CD14-positive monocyte (primary cell): ENCODE measurements at regions not wholly inside any gene's neighbourhood (a gene's known extent, or its start where the extent isn't known, plus 50 kb on each side); places are given as distances from the start of the nearest gene placed in this dataset.

ENCODE experiments used
- DNase-seq, 3 donors: peaks; one replicate each; pipeline ENCODE4 v3.0.0-alpha.2; 2011 to 2022
- H2AFZ ChIP-seq: 2 replicates; pipeline ENCODE4 v1.6.0; 2012; ENCODE audit warnings: mild to moderate bottlenecking, low read depth, low read length, inconsistent platforms; ENCODE audit not compliant: insufficient read depth, poor library complexity, severe bottlenecking
- H3K27ac ChIP-seq, 2 donors: 1 replicate in 1 of 2; 2 replicates in 1 of 2; pipeline ENCODE4 v1.5.1; 2012 to 2013; ENCODE audit warnings: low read length in 2 of 2, control low read depth in 1 of 2, inconsistent platforms in 1 of 2, low read depth in 1 of 2, mild to moderate bottlenecking in 1 of 2
- H3K27me3 ChIP-seq, 2 donors: one replicate each; pipeline versions ENCODE4 v1.6.0 to v1.6.1; 2011 to 2013; ENCODE audit warnings: low read length in 2 of 2; ENCODE audit not compliant: control insufficient read depth in 2 of 2, insufficient read depth in 2 of 2
- H3K36me3 ChIP-seq, 2 donors: replicated peaks in 1 of 2; 1 replicate in 1 of 2; 2 replicates in 1 of 2; pipeline versions ENCODE4 v1.5.1 to v1.6.1; 2012 to 2013; ENCODE audit warnings: low read length in 2 of 2, control low read depth in 1 of 2, inconsistent platforms in 1 of 2, mild to moderate bottlenecking in 1 of 2; ENCODE audit not compliant: insufficient read depth in 2 of 2, control insufficient read depth in 1 of 2
- H3K4me1 ChIP-seq, 2 donors: 1 replicate in 1 of 2; 2 replicates in 1 of 2; pipeline versions ENCODE4 v1.5.1 to v1.6.1; 2012 to 2013; ENCODE audit warnings: low read length in 2 of 2, control low read depth in 1 of 2, inconsistent platforms in 1 of 2, mild to moderate bottlenecking in 1 of 2, moderate library complexity in 1 of 2; ENCODE audit not compliant: insufficient read depth in 2 of 2, control insufficient read depth in 1 of 2
- H3K4me2 ChIP-seq: replicated peaks from 2 replicates; pipeline ENCODE3; 2012; ENCODE audit warnings: low read length, moderate library complexity, mild to moderate bottlenecking; ENCODE audit not compliant: poor library complexity, severe bottlenecking; ENCODE audit errors: extremely low read depth
- H3K4me3 ChIP-seq, 3 experiments: fragments of 200-600 bp in 1 of 3; sonication (generic) in 1 of 3; replicated peaks in 1 of 3; 1 replicate in 2 of 3; 2 replicates in 1 of 3; pipeline ENCODE4 v1.5.1; 2011 to 2013; ENCODE audit warnings: low read length in 3 of 3, mild to moderate bottlenecking in 3 of 3, control low read depth in 2 of 3, low read depth in 2 of 3, inconsistent platforms in 1 of 3, moderate library complexity in 1 of 3
- H3K79me2 ChIP-seq: 2 replicates; pipeline ENCODE4 v1.6.0; 2012; ENCODE audit warnings: mild to moderate bottlenecking, control low read depth, inconsistent platforms, low read length, moderate library complexity; ENCODE audit not compliant: insufficient read depth
- H3K9ac ChIP-seq: 2 replicates; pipeline ENCODE4 v1.6.0; 2017; ENCODE audit warnings: low read length, mild to moderate bottlenecking; ENCODE audit not compliant: insufficient read depth, poor library complexity, severe bottlenecking
- H3K9me3 ChIP-seq, 2 donors: replicated peaks in 1 of 2; 1 replicate in 1 of 2; 2 replicates in 1 of 2; pipeline versions ENCODE4 v1.5.1 to v1.6.1; 2012 to 2013; ENCODE audit warnings: low read length in 2 of 2, control low read depth in 1 of 2; ENCODE audit not compliant: control insufficient read depth in 1 of 2, insufficient read depth in 1 of 2
- H4K20me1 ChIP-seq: 2 replicates; pipeline ENCODE4 v1.6.0; 2012; ENCODE audit warnings: mild to moderate bottlenecking, low read length, control low read depth, moderate library complexity; ENCODE audit not compliant: insufficient read depth
- H3K27ac Mint-ChIP-seq, 7 donors: one replicate each; pipeline ENCODE4 v1.8.0; 2020; ENCODE audit warnings: mild to moderate bottlenecking in 7 of 7, mixed read lengths in 7 of 7, moderate library complexity in 6 of 7, inconsistent platforms in 2 of 7
- H3K27me3 Mint-ChIP-seq, 3 donors: one replicate each; pipeline ENCODE4 v1.8.0; 2021 to 2022; ENCODE audit warnings: low read depth in 3 of 3, mild to moderate bottlenecking in 3 of 3, mixed read lengths in 3 of 3, moderate library complexity in 3 of 3, inconsistent platforms in 1 of 3
- H3K36me3 Mint-ChIP-seq, 2 donors: one replicate each; pipeline ENCODE4 v1.8.0; 2020; ENCODE audit warnings: mixed read lengths in 2 of 2, inconsistent platforms in 1 of 2, mild to moderate bottlenecking in 1 of 2
- H3K4me1 Mint-ChIP-seq: one replicate; pipeline ENCODE4 v1.8.0; 2020; ENCODE audit warnings: mild to moderate bottlenecking, mixed read lengths
- H3K4me3 Mint-ChIP-seq, 2 donors: one replicate each; pipeline ENCODE4 v1.8.0; 2020; ENCODE audit warnings: mild to moderate bottlenecking in 2 of 2, mixed read lengths in 2 of 2, moderate library complexity in 1 of 2
- H3K9me3 Mint-ChIP-seq, 7 donors: one replicate each; pipeline ENCODE4 v1.8.0; 2020 to 2022; ENCODE audit warnings: mixed read lengths in 7 of 7, mild to moderate bottlenecking in 6 of 7, moderate library complexity in 6 of 7, inconsistent platforms in 2 of 7
- CTCF ChIP-seq: fragments of 200-600 bp; IDR thresholded peaks from one replicate; pipeline ENCODE4 v1.8.0; 2022; ENCODE audit warnings: antibody characterized with exemption, mild to moderate bottlenecking
- WGBS: methylation state at CpG from one replicate; pipeline ENCODE4 v1.1.5; 2013; ENCODE audit warnings: missing lambda C conversion rate; ENCODE audit not compliant: insufficient coverage; 5-methylcytosine and 5-hydroxymethylcytosine counted together
- intact Hi-C, 2 donors: fragments of 100-400 bp; cut with micrococcal nuclease; formaldehyde crosslinking; loops; one replicate each; pipeline versions ENCODE4 v1.15.0 to v1.15.1; 2023

GRCh38 chr14:56953884-56954283 is 143.6 kb upstream of the OTX2 start:
- Histone ChIP-seq H3K9me3 (no peaks in the 10 kb centered on the region), H3K79me2 (no peaks in the 10 kb centered on the region), H2AFZ (no peak overlapping the region), H3K27ac (no peak overlapping the region), H3K4me1 (no peaks in the 10 kb centered on the region), H3K4me3 (no peak overlapping the region), H3K9ac (no peak overlapping the region), H3K27me3 (no peaks in the 10 kb centered on the region), H3K36me3 (no peaks in the 10 kb centered on the region), H3K4me2 (no peak overlapping the region), H4K20me1 (no peaks in the 10 kb centered on the region)
- no CpG with 5 or more reads among the region's 5 CpGs for WGBS
- H3K4me3 Mint-ChIP-seq, result no peak overlapping the region
- H3K36me3 Mint-ChIP-seq, result no peaks in the 10 kb centered on the region
- no peaks in the 10 kb centered on the region for H3K4me1 Mint-ChIP-seq
- TF ChIP-seq CTCF, result no peak
- intact Hi-C loops, result no loop called here
- no peak overlapping the region for H3K27ac Mint-ChIP-seq
- H3K27me3 Mint-ChIP-seq, result peaks cover 0 to 1% (median 1%) of the 10 kb centered on the region in 3 donors
- H3K9me3 Mint-ChIP-seq, result peaks cover 0 to 3% (median 0%) of the 10 kb centered on the region in 7 donors
- DNase-seq, result no peak

DNA sequence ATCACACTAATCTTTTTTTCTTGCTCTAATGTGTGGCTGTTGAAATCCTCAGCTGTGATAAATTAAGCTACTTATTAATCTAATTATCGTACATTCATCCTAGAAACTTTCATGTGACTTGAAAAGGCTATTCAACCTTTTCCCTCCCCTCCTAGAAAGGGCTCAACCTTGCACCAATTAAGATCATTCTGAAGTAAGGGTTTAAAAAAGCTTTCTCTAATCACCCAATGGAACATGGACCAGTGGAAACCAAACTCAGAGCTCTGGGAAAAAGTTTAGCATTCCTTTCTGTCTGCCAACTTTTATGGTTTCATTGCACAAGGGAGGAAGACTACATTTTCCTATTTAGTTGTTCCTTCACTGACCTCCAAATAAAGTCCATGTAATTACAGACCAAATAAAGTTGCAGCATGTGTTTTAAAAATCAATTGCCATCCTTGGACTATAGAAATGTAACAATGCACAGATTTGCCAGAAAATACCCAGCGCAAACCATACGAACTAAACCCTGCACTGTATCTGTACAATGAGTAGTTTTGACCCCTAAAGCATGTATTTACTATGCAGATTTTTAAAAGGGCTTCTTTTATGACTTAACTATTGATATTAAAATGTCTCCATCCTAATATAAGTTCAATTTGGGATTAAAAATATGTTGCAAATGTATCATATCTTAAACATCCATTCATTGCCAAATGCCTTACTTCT is 142.6 kb upstream of the OTX2 start:
- Histone ChIP-seq H3K79me2 (no peaks in the 10 kb centered on the region), H3K36me3 (no peaks in the 10 kb centered on the region), H3K9ac (no peak overlapping the region), H3K27me3 (no peaks in the 10 kb centered on the region), H4K20me1 (no peaks in the 10 kb centered on the region), H2AFZ (no peak overlapping the region), H3K27ac (no peak overlapping the region), H3K4me3 (no peak overlapping the region), H3K4me2 (no peak overlapping the region), H3K9me3 (no peaks in the 10 kb centered on the region), H3K4me1 (no peaks in the 10 kb centered on the region)
- peaks cover 0 to 3% (median 0%) of the 10 kb centered on the region in 7 donors for H3K9me3 Mint-ChIP-seq
- intact Hi-C loops, result no loop called here
- no peaks in the 10 kb centered on the region for H3K36me3 Mint-ChIP-seq
- H3K27me3 Mint-ChIP-seq, result peaks cover 0 to 1% (median 1%) of the 10 kb centered on the region in 3 donors
- no peak overlapping the region for H3K27ac Mint-ChIP-seq
- H3K4me3 Mint-ChIP-seq, result no peak overlapping the region
- no peaks in the 10 kb centered on the region for H3K4me1 Mint-ChIP-seq
- WGBS, result no CpG with 5 or more reads among the region's 3 CpGs
- TF ChIP-seq CTCF, result no peak
- DNase-seq, result no peak
